ENCODE measurements at regions not wholly inside any gene's neighbourhood (a gene's known extent, or its start where the extent isn't known, plus 50 kb on each side); places are given as distances from the start of the nearest gene placed in this dataset.

DNA sequence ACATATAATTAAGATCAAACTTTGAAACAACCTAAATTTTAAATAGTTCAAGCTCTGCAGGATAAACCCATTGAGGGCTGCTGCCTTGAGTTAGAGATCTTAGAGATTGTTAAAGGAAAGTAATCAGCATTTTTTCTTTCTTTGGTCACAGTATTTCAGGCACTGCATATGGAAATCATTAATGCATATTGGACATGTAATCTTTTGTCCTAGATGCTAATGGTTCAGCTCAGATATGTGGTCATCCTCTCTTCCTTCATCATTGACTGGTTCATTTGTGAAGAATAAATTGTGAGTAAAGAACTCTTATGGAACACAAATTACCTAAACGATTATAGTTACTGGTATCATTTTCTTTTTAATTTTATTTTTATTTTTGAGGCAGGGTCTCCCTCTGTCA is 82.0 kb upstream of the PRLR start:
- TF ChIP-seq SATB2 (CRISPR knock-in tag; IDR thresholded peaks at IDR 0.05) (no peak), SP1 (IDR thresholded peaks at IDR 0.05) (no peak), SP1 (CRISPR knock-in tag; IDR thresholded peaks at IDR 0.05) (no peak), RXRA (CRISPR knock-in tag; IDR thresholded peaks at IDR 0.05) (no peak)

Data from HepG2 (cell line).